Neural progenitor cell (in vitro differentiated cells): ENCODE measurements at regions not wholly inside any gene's neighbourhood (a gene's known extent, or its start where the extent isn't known, plus 50 kb on each side); places are given as distances from the start of the nearest gene placed in this dataset.

Experiments used
- DNase-seq: peaks from one replicate; pipeline ENCODE4 v3.0.0-alpha.2; 2016; ENCODE audit warnings: low spot score
- H2AFZ ChIP-seq: fragments of 200-600 bp; sonication (generic); replicated peaks from 2 replicates; pipeline ENCODE4 v1.6.1; 2016; ENCODE audit warnings: antibody characterized with exemption
- H3F3A ChIP-seq: fragments of 200-600 bp; sonication (generic); 2 replicates; pipeline ENCODE4 v1.6.1; 2016; ENCODE audit warnings: antibody characterized with exemption, low read depth
- H3K27ac ChIP-seq: fragments of 200-600 bp; sonication (generic); 2 replicates; pipeline ENCODE4 v1.5.1; 2016; ENCODE audit warnings: mild to moderate bottlenecking
- H3K27me3 ChIP-seq: fragments of 200-600 bp; sonication (generic); 2 replicates; pipeline ENCODE4 v1.6.1; 2016; ENCODE audit warnings: mild to moderate bottlenecking, moderate library complexity
- H3K36me3 ChIP-seq: fragments of 200-600 bp; sonication (generic); 2 replicates; pipeline ENCODE4 v1.5.1; 2016
- H3K4me1 ChIP-seq: fragments of 200-600 bp; sonication (generic); 2 replicates; pipeline ENCODE4 v1.6.1; 2016; ENCODE audit warnings: mixed run types
- H3K4me2 ChIP-seq: fragments of 200-600 bp; sonication (generic); 2 replicates; pipeline ENCODE4 v1.6.1; 2016
- H3K4me3 ChIP-seq: fragments of 200-600 bp; sonication (generic); 2 replicates; pipeline ENCODE4 v1.5.1; 2016
- H3K79me2 ChIP-seq: fragments of 200-600 bp; sonication (generic); 2 replicates; pipeline ENCODE4 v1.6.1; 2016; ENCODE audit warnings: low read depth
- H3K9ac ChIP-seq: fragments of 200-600 bp; sonication (generic); 2 replicates; pipeline ENCODE4 v1.6.1; 2016
- H3K9me3 ChIP-seq: fragments of 200-600 bp; sonication (generic); 2 replicates; pipeline ENCODE4 v1.5.1; 2016; ENCODE audit warnings: low read depth
- H4K20me1 ChIP-seq: fragments of 200-600 bp; sonication (generic); 2 replicates; pipeline ENCODE4 v1.6.1; 2016; ENCODE audit warnings: low read depth
- H3K27ac Mint-ChIP-seq: 3 replicates; pipeline ENCODE4 v1.8.0; 2021; ENCODE audit warnings: mixed read lengths
- H3K27me3 Mint-ChIP-seq: 2 replicates; pipeline ENCODE4 v1.8.0; 2022; ENCODE audit warnings: low read depth, mild to moderate bottlenecking, inconsistent platforms, moderate library complexity, mixed read lengths; ENCODE audit not compliant: insufficient read depth
- H3K36me3 Mint-ChIP-seq: 3 replicates; pipeline ENCODE4 v1.8.0; 2021; ENCODE audit warnings: mixed read lengths
- H3K4me1 Mint-ChIP-seq: 3 replicates; pipeline ENCODE4 v1.8.0; 2021; ENCODE audit warnings: mixed read lengths
- H3K4me3 Mint-ChIP-seq: 3 replicates; pipeline ENCODE4 v1.8.0; 2021; ENCODE audit warnings: mild to moderate bottlenecking, moderate library complexity, mixed read lengths
- H3K9me3 Mint-ChIP-seq: 3 replicates; pipeline ENCODE4 v1.8.0; 2020; ENCODE audit warnings: mixed read lengths
- CTCF ChIP-seq: fragments of 200-600 bp; sonication (generic); IDR thresholded peaks from 2 replicates; pipeline ENCODE4 v1.5.1; 2017; ENCODE audit warnings: antibody characterized with exemption, mild to moderate bottlenecking
- EZH2 ChIP-seq: fragments of 200-600 bp; sonication (generic); IDR thresholded peaks from 2 replicates; pipeline ENCODE4 v1.6.1; 2017; ENCODE audit warnings: antibody characterized with exemption, mild to moderate bottlenecking, moderate library complexity
- EZH2phosphoT487 ChIP-seq: fragments of 200-600 bp; sonication (generic); IDR thresholded peaks from 2 replicates; pipeline ENCODE4 v1.6.1; 2017; ENCODE audit warnings: antibody characterized with exemption

DNA sequence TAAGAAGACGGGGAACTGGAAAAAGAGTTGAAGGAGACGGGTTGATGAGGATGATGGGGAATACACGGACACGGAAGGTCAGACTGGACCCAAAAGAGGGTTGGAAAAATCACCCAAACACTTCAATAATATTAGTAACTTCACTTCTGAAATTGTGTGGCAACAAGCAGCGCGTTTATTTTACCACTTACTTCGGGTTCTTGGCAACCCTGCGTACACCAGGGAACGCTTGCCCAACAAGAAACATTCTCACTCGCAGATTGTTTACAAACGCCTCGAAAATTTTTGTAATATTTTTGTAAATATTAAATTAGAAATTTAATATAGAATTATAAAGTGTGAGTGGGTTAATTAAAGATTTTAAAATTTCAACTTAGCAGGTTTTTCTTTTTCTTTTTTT is 99.5 kb downstream of the CEBPB start:
- Histone ChIP-seq H3F3A (peaks cover 6% of the 10 kb centered on the region), H4K20me1 (no peaks in the 10 kb centered on the region), H3K4me2 (no peak overlapping the region), H2AFZ (no peak overlapping the region), H3K9ac (no peak overlapping the region), H3K9me3 (no peaks in the 10 kb centered on the region), H3K79me2 (no peaks in the 10 kb centered on the region), H3K36me3 (no peaks in the 10 kb centered on the region), H3K27ac (no peak overlapping the region), H3K4me1 (peaks cover 8% of the 10 kb centered on the region), H3K27me3 (no peaks in the 10 kb centered on the region), H3K4me3 (no peak overlapping the region)
- H3K4me3 Mint-ChIP-seq = no peak overlapping the region
- TF ChIP-seq EZH2 (no peak), CTCF (no peak), EZH2phosphoT487 (no peak)
- H3K9me3 Mint-ChIP-seq = no peaks in the 10 kb centered on the region
- peaks cover 8% of the 10 kb centered on the region for H3K27me3 Mint-ChIP-seq
- no peaks in the 10 kb centered on the region for H3K36me3 Mint-ChIP-seq
- peaks cover 26% of the 10 kb centered on the region for H3K4me1 Mint-ChIP-seq
- H3K27ac Mint-ChIP-seq = peak overlapping the region; percentile 86
- no peak for DNase-seq

GRCh38 chr20:50290808-50291207 is 100.2 kb downstream of the CEBPB start:
- Mint-ChIP-seq H3K27ac (no peak overlapping the region), H3K27me3 (peaks cover 8% of the 10 kb centered on the region), H3K9me3 (no peaks in the 10 kb centered on the region), H3K4me1 (peaks cover 25% of the 10 kb centered on the region), H3K4me3 (no peak overlapping the region), H3K36me3 (no peaks in the 10 kb centered on the region)
- H3K4me3 ChIP-seq = no peak overlapping the region
- no peaks in the 10 kb centered on the region for H3K36me3 ChIP-seq
- no peaks in the 10 kb centered on the region for H3K79me2 ChIP-seq
- H3K27ac ChIP-seq = no peak overlapping the region
- H3F3A ChIP-seq = peaks cover 6% of the 10 kb centered on the region
- H3K9me3 ChIP-seq = no peaks in the 10 kb centered on the region
- no peak overlapping the region for H3K4me2 ChIP-seq
- no peaks in the 10 kb centered on the region for H3K27me3 ChIP-seq
- no peak overlapping the region for H2AFZ ChIP-seq
- DNase-seq = no peak
- no peak overlapping the region for H3K9ac ChIP-seq
- peaks cover 6% of the 10 kb centered on the region for H3K4me1 ChIP-seq
- H4K20me1 ChIP-seq = no peaks in the 10 kb centered on the region
- TF ChIP-seq EZH2phosphoT487 (no peak), EZH2 (no peak), CTCF (no peak)

GRCh38 chr20:50291254-50292078 is 100.8 kb downstream of the CEBPB start:
- H3K4me3 Mint-ChIP-seq = no peak overlapping the region
- H3K4me2 ChIP-seq = no peak overlapping the region
- H4K20me1 ChIP-seq = no peaks in the 10 kb centered on the region
- H3K9ac ChIP-seq = no peak overlapping the region
- no peaks in the 10 kb centered on the region for H3K9me3 ChIP-seq
- H3K27ac Mint-ChIP-seq = no peak overlapping the region
- H3K9me3 Mint-ChIP-seq = no peaks in the 10 kb centered on the region
- no peaks in the 10 kb centered on the region for H3K4me1 ChIP-seq
- H2AFZ ChIP-seq = no peak overlapping the region
- H3K4me3 ChIP-seq = no peak overlapping the region
- peaks cover under 1% of the 10 kb centered on the region for H3F3A ChIP-seq
- peaks cover 24% of the 10 kb centered on the region for H3K4me1 Mint-ChIP-seq
- H3K27ac ChIP-seq = no peak overlapping the region
- H3K36me3 ChIP-seq = no peaks in the 10 kb centered on the region
- TF ChIP-seq CTCF (no peak), EZH2phosphoT487 (no peak), EZH2 (no peak)
- H3K36me3 Mint-ChIP-seq = no peaks in the 10 kb centered on the region
- H3K79me2 ChIP-seq = no peaks in the 10 kb centered on the region
- H3K27me3 ChIP-seq = no peaks in the 10 kb centered on the region
- peaks cover 8% of the 10 kb centered on the region for H3K27me3 Mint-ChIP-seq
- no peak for DNase-seq
